Endodermal cell (in vitro differentiated cells): ENCODE measurements at regions not wholly inside any gene's neighbourhood (a gene's known extent, or its start where the extent isn't known, plus 50 kb on each side); places are given as distances from the start of the nearest gene placed in this dataset.

Source experiments
- DNase-seq: peaks from one replicate; pipeline ENCODE4 v3.0.0-alpha.2; 2017
- H3K27ac ChIP-seq: 2 replicates; pipeline ENCODE4 v1.5.1; 2013; ENCODE audit warnings: mild to moderate bottlenecking, low read depth, low read length, moderate library complexity
- H3K27me3 ChIP-seq: 2 replicates; pipeline ENCODE4 v1.6.1; 2013; ENCODE audit warnings: mild to moderate bottlenecking, low read length, moderate library complexity; ENCODE audit not compliant: insufficient read depth, control insufficient read depth, poor library complexity, severe bottlenecking
- H3K36me3 ChIP-seq: 2 replicates; pipeline ENCODE4 v1.7.0; 2013; ENCODE audit warnings: mild to moderate bottlenecking, low read length, moderate library complexity; ENCODE audit not compliant: control insufficient read depth, insufficient read depth
- H3K4me1 ChIP-seq: one replicate; pipeline ENCODE4 v1.7.0; 2013; ENCODE audit warnings: low read length; ENCODE audit not compliant: control insufficient read depth, insufficient read depth
- H3K4me3 ChIP-seq: 2 replicates; pipeline ENCODE4 v1.5.1; 2013; ENCODE audit warnings: mild to moderate bottlenecking, low read length, moderate library complexity
- H3K9ac ChIP-seq: 2 replicates; pipeline ENCODE4 v1.6.1; 2013; ENCODE audit warnings: mild to moderate bottlenecking, low read length, moderate library complexity; ENCODE audit not compliant: poor library complexity, severe bottlenecking; ENCODE audit errors: extremely low read depth
- H3K9me3 ChIP-seq: 2 replicates; pipeline ENCODE4 v1.6.1; 2013; ENCODE audit warnings: mild to moderate bottlenecking, low read length, moderate library complexity; ENCODE audit not compliant: control insufficient read depth
- H3K27ac Mint-ChIP-seq: 2 replicates; pipeline ENCODE4 v1.8.0; 2020; ENCODE audit warnings: mixed read lengths
- H3K27me3 Mint-ChIP-seq: 2 replicates; pipeline ENCODE4 v1.8.0; 2021; ENCODE audit warnings: mild to moderate bottlenecking, mixed read lengths; ENCODE audit not compliant: insufficient read depth
- H3K36me3 Mint-ChIP-seq: 2 replicates; pipeline ENCODE4 v1.8.0; 2020; ENCODE audit warnings: low read depth, mixed read lengths
- H3K4me1 Mint-ChIP-seq: 2 replicates; pipeline ENCODE4 v1.8.0; 2020; ENCODE audit warnings: mixed read lengths
- H3K4me3 Mint-ChIP-seq: 2 replicates; pipeline ENCODE4 v1.8.0; 2020; ENCODE audit warnings: mild to moderate bottlenecking, moderate library complexity, mixed read lengths
- H3K9me3 Mint-ChIP-seq: 2 replicates; pipeline ENCODE4 v1.8.0; 2020; ENCODE audit warnings: mild to moderate bottlenecking, mixed read lengths
- WGBS, 2 experiments: methylation state at CpG; one replicate each; pipeline versions ENCODE4 v1.1.5 to v1.1.7; 2013; ENCODE audit warnings: missing lambda C conversion rate in 2 of 2, mixed read lengths in 1 of 2; ENCODE audit not compliant: insufficient coverage in 1 of 2, insufficient read length in 1 of 2; 5-methylcytosine and 5-hydroxymethylcytosine counted together
- TF ChIP-seq, protein P1 (sequence below): fragments of 200-600 bp; sonication (generic); conservative IDR thresholded peaks from 2 replicates; pipeline ENCODE4 v1.5.0; 2021; ENCODE audit warnings: antibody characterized with exemption, mild to moderate bottlenecking

DNA sequence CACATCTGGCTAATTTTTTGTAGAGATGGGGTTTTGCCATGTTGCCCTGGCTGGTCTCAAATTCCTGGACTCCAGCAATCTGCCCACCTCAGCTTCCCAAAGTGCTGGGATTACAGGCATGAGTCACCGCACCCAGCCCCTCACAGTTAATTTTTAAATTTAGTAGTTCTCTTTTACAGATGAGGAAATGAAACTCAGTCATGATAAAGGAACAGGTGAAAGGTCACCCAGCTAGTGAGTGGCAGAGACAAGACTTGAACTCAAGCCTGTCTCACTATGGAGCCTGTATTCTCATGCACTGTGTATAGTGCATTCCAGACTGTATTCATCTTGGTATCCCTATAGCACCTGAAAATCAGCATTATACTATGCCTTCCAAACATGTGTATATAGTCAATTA, 77.1 kb upstream of the WSB1 start:
- no peaks in the 10 kb centered on the region for H3K27me3 ChIP-seq
- Mint-ChIP-seq H3K9me3 (peaks cover 67% of the 10 kb centered on the region), H3K27ac (no peak overlapping the region), H3K36me3 (no peaks in the 10 kb centered on the region), H3K4me1 (no peaks in the 10 kb centered on the region), H3K4me3 (no peak overlapping the region), H3K27me3 (no peaks in the 10 kb centered on the region)
- no peaks in the 10 kb centered on the region for H3K4me1 ChIP-seq
- WGBS, 2 experiments: 100% methylated on average over 1 of the region's 1 CpG; no CpG with 5 or more reads in 1 of the 2 experiments
- TF ChIP-seq, protein P1, sequence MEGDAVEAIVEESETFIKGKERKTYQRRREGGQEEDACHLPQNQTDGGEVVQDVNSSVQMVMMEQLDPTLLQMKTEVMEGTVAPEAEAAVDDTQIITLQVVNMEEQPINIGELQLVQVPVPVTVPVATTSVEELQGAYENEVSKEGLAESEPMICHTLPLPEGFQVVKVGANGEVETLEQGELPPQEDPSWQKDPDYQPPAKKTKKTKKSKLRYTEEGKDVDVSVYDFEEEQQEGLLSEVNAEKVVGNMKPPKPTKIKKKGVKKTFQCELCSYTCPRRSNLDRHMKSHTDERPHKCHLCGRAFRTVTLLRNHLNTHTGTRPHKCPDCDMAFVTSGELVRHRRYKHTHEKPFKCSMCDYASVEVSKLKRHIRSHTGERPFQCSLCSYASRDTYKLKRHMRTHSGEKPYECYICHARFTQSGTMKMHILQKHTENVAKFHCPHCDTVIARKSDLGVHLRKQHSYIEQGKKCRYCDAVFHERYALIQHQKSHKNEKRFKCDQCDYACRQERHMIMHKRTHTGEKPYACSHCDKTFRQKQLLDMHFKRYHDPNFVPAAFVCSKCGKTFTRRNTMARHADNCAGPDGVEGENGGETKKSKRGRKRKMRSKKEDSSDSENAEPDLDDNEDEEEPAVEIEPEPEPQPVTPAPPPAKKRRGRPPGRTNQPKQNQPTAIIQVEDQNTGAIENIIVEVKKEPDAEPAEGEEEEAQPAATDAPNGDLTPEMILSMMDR: no peak
- H3K9me3 ChIP-seq: peaks cover 20% of the 10 kb centered on the region
- no peak overlapping the region for H3K9ac ChIP-seq
- H3K4me3 ChIP-seq: no peak overlapping the region
- DNase-seq: no peak
- H3K27ac ChIP-seq: no peak overlapping the region
- H3K36me3 ChIP-seq: no peaks in the 10 kb centered on the region

DNA sequence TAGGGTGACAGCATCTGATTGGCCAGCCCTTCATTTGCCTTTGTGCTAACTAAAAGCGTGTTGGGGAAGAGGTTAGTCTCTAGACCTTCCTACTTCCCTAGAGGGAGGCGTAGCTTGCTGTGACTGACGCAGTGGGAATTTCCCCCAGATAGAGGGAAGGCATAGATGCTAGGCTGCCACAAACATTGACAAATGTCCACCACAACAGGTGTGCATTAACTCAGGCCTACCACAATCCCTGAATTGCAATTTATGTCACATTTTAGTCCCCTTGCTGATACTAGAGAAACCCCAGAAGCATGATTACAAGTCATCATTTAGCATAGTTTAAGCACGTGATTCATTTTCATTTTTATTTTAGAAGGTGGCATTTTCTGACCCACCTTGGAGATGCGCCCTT, 76.3 kb upstream of the WSB1 start:
- no peaks in the 10 kb centered on the region for H3K4me1 ChIP-seq
- WGBS, 2 experiments: 80 to 100% methylated on average over 3 to 5 of the region's 5 CpGs
- H3K27me3 ChIP-seq: no peaks in the 10 kb centered on the region
- no peaks in the 10 kb centered on the region for H3K36me3 ChIP-seq
- no peak overlapping the region for H3K4me3 Mint-ChIP-seq
- H3K27ac ChIP-seq: no peak overlapping the region
- H3K4me3 ChIP-seq: no peak overlapping the region
- no peaks in the 10 kb centered on the region for H3K36me3 Mint-ChIP-seq
- peaks cover 20% of the 10 kb centered on the region for H3K9me3 ChIP-seq
- H3K4me1 Mint-ChIP-seq: no peaks in the 10 kb centered on the region
- no peaks in the 10 kb centered on the region for H3K27me3 Mint-ChIP-seq
- no peak overlapping the region for H3K27ac Mint-ChIP-seq
- no peak for DNase-seq
- H3K9ac ChIP-seq: no peak overlapping the region
- TF ChIP-seq, protein P1: no peak
- peaks cover 74% of the 10 kb centered on the region for H3K9me3 Mint-ChIP-seq

DNA sequence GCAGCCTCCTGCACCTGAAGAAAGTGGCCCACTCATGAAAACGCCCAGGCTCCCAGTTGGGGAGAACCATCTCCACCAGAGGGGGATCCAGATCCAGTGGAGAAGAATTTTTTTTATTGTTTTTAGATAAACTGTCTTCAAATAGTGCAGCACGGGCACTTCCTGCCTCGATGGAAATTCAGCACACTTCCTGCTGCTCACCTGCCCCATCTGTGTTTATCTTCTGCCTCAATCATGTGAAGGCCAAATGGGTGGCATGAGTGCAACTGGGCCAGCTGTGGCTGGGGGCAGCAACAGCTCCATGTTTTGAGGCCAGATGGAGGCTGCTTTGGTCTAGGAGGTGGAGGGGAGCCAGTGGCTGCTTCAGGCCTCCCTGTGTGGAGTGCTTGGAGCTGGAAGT, 75.9 kb upstream of the WSB1 start:
- H3K27ac Mint-ChIP-seq: no peak overlapping the region
- H3K4me1 Mint-ChIP-seq: no peaks in the 10 kb centered on the region
- no peaks in the 10 kb centered on the region for H3K4me1 ChIP-seq
- no peaks in the 10 kb centered on the region for H3K27me3 ChIP-seq
- H3K4me3 Mint-ChIP-seq: no peak overlapping the region
- H3K27me3 Mint-ChIP-seq: no peaks in the 10 kb centered on the region
- TF ChIP-seq, protein P1: no peak
- no peaks in the 10 kb centered on the region for H3K36me3 ChIP-seq
- no peak overlapping the region for H3K9ac ChIP-seq
- 59 to 68% methylated on average over 3 of the region's 3 CpGs for WGBS, 2 experiments
- H3K4me3 ChIP-seq: no peak overlapping the region
- peaks cover 74% of the 10 kb centered on the region for H3K9me3 Mint-ChIP-seq
- DNase-seq: no peak
- H3K9me3 ChIP-seq: peaks cover 20% of the 10 kb centered on the region
- H3K36me3 Mint-ChIP-seq: no peaks in the 10 kb centered on the region
- H3K27ac ChIP-seq: no peak overlapping the region
